Glutamatergic neuron (in vitro differentiated cells): ENCODE measurements at regions not wholly inside any gene's neighbourhood (a gene's known extent, or its start where the extent isn't known, plus 50 kb on each side); places are given as distances from the start of the nearest gene placed in this dataset.

Experiments
- DNase-seq: peaks from one replicate; pipeline ENCODE4 v3.0.0; 2022
- H3K27ac Mint-ChIP-seq: one replicate; pipeline ENCODE4 v1.8.0; 2020; ENCODE audit warnings: mild to moderate bottlenecking, mixed read lengths, inconsistent platforms; ENCODE audit not compliant: unreplicated experiment
- H3K27me3 Mint-ChIP-seq: one replicate; pipeline ENCODE4 v1.8.0; 2020; ENCODE audit warnings: mild to moderate bottlenecking, moderate library complexity, mixed read lengths, inconsistent platforms; ENCODE audit not compliant: unreplicated experiment
- H3K36me3 Mint-ChIP-seq: one replicate; pipeline ENCODE4 v1.8.0; 2020; ENCODE audit warnings: mild to moderate bottlenecking, mixed read lengths, inconsistent platforms; ENCODE audit not compliant: unreplicated experiment
- H3K4me1 Mint-ChIP-seq: one replicate; pipeline ENCODE4 v1.8.0; 2020; ENCODE audit warnings: mild to moderate bottlenecking, low read depth, mixed read lengths, inconsistent platforms; ENCODE audit not compliant: unreplicated experiment
- H3K4me3 Mint-ChIP-seq: one replicate; pipeline ENCODE4 v1.8.0; 2020; ENCODE audit warnings: mild to moderate bottlenecking, mixed read lengths, inconsistent platforms; ENCODE audit not compliant: unreplicated experiment
- H3K9me3 Mint-ChIP-seq: one replicate; pipeline ENCODE4 v1.8.0; 2020; ENCODE audit warnings: mild to moderate bottlenecking, moderate library complexity, mixed read lengths, inconsistent platforms; ENCODE audit not compliant: unreplicated experiment
- TF ChIP-seq, protein P1 (sequence below): fragments of 200-600 bp; sonication (generic); IDR thresholded peaks from one replicate; pipeline ENCODE4 v1.5.0; 2021; ENCODE audit not compliant: partially characterized antibody, unreplicated experiment

DNA sequence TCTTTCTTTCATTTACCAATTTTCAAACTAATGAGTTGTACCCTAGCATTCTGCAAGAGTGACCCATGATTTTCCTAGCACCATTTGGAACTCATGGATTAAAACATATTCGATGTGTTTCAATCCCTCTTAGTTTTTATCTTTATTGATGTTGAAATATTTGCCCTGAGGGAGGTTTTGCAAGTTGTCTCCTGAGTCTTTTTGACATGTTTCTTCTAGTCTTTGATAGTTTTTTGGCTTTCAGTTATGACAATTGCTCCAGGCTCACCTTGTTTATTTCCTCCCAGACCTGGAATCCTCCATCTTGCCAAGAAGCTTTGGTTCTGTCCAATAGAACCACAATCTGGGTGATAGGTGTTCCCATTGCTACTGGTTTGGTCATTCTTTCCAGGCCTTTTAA, 327.8 kb downstream of the WDR11 start:
- DNase-seq, result no peak
- Mint-ChIP-seq H3K9me3 (no peaks in the 10 kb centered on the region), H3K27ac (no peak overlapping the region), H3K4me3 (no peak overlapping the region), H3K36me3 (no peaks in the 10 kb centered on the region), H3K27me3 (no peaks in the 10 kb centered on the region), H3K4me1 (peaks cover 13% of the 10 kb centered on the region)
- TF ChIP-seq, protein P1, sequence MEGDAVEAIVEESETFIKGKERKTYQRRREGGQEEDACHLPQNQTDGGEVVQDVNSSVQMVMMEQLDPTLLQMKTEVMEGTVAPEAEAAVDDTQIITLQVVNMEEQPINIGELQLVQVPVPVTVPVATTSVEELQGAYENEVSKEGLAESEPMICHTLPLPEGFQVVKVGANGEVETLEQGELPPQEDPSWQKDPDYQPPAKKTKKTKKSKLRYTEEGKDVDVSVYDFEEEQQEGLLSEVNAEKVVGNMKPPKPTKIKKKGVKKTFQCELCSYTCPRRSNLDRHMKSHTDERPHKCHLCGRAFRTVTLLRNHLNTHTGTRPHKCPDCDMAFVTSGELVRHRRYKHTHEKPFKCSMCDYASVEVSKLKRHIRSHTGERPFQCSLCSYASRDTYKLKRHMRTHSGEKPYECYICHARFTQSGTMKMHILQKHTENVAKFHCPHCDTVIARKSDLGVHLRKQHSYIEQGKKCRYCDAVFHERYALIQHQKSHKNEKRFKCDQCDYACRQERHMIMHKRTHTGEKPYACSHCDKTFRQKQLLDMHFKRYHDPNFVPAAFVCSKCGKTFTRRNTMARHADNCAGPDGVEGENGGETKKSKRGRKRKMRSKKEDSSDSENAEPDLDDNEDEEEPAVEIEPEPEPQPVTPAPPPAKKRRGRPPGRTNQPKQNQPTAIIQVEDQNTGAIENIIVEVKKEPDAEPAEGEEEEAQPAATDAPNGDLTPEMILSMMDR, result no peak

DNA sequence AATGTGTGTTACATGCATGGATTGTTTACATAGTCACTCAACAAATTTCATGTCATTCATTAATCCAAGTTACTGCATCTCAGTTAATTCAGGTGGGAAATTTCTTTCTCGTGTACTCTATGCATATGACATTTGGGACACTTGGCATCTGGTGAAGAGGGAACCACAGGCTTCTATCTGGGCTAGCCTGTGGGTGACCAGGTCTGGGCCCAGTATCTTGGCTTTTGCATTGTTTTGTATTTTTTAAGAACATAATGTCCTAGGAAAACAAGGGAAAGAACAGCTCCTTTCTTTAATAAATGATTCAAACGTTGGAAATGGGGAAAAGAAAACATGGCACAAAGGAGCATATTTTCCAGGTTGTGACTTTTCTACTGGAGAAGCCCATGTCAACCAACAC, 331.1 kb downstream of the WDR11 start:
- H3K4me1 Mint-ChIP-seq, result peaks cover 16% of the 10 kb centered on the region
- no peak overlapping the region for H3K4me3 Mint-ChIP-seq
- H3K27ac Mint-ChIP-seq, result peak overlapping the region; percentile 67
- DNase-seq, result no peak
- no peaks in the 10 kb centered on the region for H3K27me3 Mint-ChIP-seq
- H3K36me3 Mint-ChIP-seq, result no peaks in the 10 kb centered on the region
- TF ChIP-seq, protein P1, result no peak
- H3K9me3 Mint-ChIP-seq, result no peaks in the 10 kb centered on the region

DNA sequence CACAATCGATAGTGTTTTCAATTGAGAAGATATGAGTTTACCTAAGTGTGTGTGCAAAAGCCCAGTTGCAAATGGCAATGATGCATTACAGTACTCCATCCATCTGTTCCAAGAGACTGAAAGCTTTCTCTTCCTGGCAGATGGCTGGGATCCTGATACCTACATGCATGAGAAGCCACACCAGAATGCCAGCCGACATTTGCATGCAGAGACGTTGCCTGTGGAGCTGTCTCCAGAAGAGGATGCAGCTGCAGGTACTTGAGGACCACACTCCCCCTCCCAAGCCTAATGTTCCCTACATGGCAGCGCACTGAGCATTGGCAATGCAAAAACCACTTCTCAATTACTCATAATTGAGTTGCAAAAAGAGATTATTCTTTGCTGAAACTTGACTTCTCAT, 332.1 kb downstream of the WDR11 start:
- peak; percentile 57 for DNase-seq
- no peaks in the 10 kb centered on the region for H3K36me3 Mint-ChIP-seq
- no peak overlapping the region for H3K4me3 Mint-ChIP-seq

DNA sequence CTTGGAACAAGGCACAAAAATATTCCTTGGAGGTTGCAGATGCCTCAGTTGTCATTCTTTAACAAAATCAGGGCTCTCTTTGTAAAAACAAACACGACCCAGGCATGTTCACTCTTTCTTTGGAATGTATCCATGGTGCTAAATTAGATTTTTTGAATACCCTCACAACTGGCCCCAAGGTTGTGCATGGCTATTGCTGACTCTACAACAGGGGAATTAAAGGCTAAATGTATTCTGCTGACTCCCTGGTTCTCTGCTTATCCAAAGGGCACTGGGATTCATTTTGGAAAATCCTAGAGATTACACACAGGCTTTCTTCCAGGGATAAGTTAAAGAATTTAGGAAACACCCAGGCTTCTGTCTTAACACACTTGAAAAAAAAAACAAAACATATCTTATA, 332.5 kb downstream of the WDR11 start:
- no peak for DNase-seq
- Mint-ChIP-seq H3K4me1 (peaks cover 22% of the 10 kb centered on the region), H3K9me3 (no peaks in the 10 kb centered on the region), H3K36me3 (no peaks in the 10 kb centered on the region), H3K27me3 (no peaks in the 10 kb centered on the region), H3K27ac (no peak overlapping the region), H3K4me3 (no peak overlapping the region)
- TF ChIP-seq, protein P1, result no peak

More for the DNA sequence above, 332.1 kb downstream of the WDR11 start:
- TF ChIP-seq, protein P1, result no peak
- Mint-ChIP-seq H3K4me1 (peaks cover 19% of the 10 kb centered on the region), H3K9me3 (no peaks in the 10 kb centered on the region), H3K27me3 (no peaks in the 10 kb centered on the region), H3K27ac (peak overlapping the region; percentile 44)

- H3K27me3 Mint-ChIP-seq, result no peaks in the 10 kb centered on the region
- no peak overlapping the region for H3K27ac Mint-ChIP-seq
- H3K4me1 Mint-ChIP-seq, result peaks cover 26% of the 10 kb centered on the region
- TF ChIP-seq, protein P1, result no peak
- no peaks in the 10 kb centered on the region for H3K36me3 Mint-ChIP-seq
- no peak overlapping the region for H3K4me3 Mint-ChIP-seq
- no peak for DNase-seq
- no peaks in the 10 kb centered on the region for H3K9me3 Mint-ChIP-seq
These were observed 334.8 kb downstream of the WDR11 start for GRCh38 chr10:121185816-121186455.
